Superior temporal gyrus (tissue), 1 donor: ENCODE measurements at regions not wholly inside any gene's neighbourhood (a gene's known extent, or its start where the extent isn't known, plus 50 kb on each side); places are given as distances from the start of the nearest gene placed in this dataset.
A peak's percentile ranks its signal among the peaks of the same experiment; 100 is the strongest.

Experiments
- DNase-seq: peaks from one replicate; pipeline ENCODE4 v3.0.0-alpha.2; 2016; ENCODE audit errors: extremely low spot score

- no peak for DNase-seq
Observed at GRCh38 chr21:22395965-22396364, 1397.8 kb downstream of the NCAM2 start.

GRCh38 chr21:22399681-22400514, 1401.7 kb downstream of the NCAM2 start:
- no peak for DNase-seq

GRCh38 chr21:22409571-22409970, 1411.4 kb downstream of the NCAM2 start:
- no peak for DNase-seq

GRCh38 chr21:22416555-22416954, 1418.3 kb downstream of the NCAM2 start:
- no peak for DNase-seq

GRCh38 chr21:22421416-22422180, 1423.4 kb downstream of the NCAM2 start:
- no peak for DNase-seq

GRCh38 chr21:22438428-22439086, 1440.3 kb downstream of the NCAM2 start:
- no peak for DNase-seq

GRCh38 chr21:22444990-22445389, 1446.8 kb downstream of the NCAM2 start:
- no peak for DNase-seq

- no peak for DNase-seq
Observed at GRCh38 chr21:22450507-22450906, 1452.3 kb downstream of the NCAM2 start.

- DNase-seq, result peak; percentile 69
Observed at GRCh38 chr21:22456241-22456640, 1458.0 kb downstream of the NCAM2 start.

- DNase-seq, result no peak
Observed at GRCh38 chr21:22468893-22469292, 1470.7 kb downstream of the NCAM2 start.

GRCh38 chr21:22474403-22474802, 1476.2 kb downstream of the NCAM2 start:
- no peak for DNase-seq

- DNase-seq, result no peak
Observed at GRCh38 chr21:22476214-22476613, 1478.0 kb downstream of the NCAM2 start.

GRCh38 chr21:22476726-22477646, 1478.8 kb downstream of the NCAM2 start:
- peak; percentile 26 for DNase-seq

- DNase-seq, result no peak
Observed at GRCh38 chr21:22490049-22490448, 1491.8 kb downstream of the NCAM2 start.

GRCh38 chr21:22516230-22516629, 1518.0 kb downstream of the NCAM2 start:
- no peak for DNase-seq

- DNase-seq, result no peak
Observed at GRCh38 chr21:22535630-22536029, 1537.4 kb downstream of the NCAM2 start.

GRCh38 chr21:22536509-22536908, 1538.3 kb downstream of the NCAM2 start:
- no peak for DNase-seq

- DNase-seq, result no peak
Observed at GRCh38 chr21:22544747-22545146, 1546.5 kb downstream of the NCAM2 start.

GRCh38 chr21:22552390-22552789, 1554.2 kb downstream of the NCAM2 start:
- DNase-seq, result no peak

GRCh38 chr21:22554690-22555316, 1556.6 kb downstream of the NCAM2 start:
- no peak for DNase-seq

- no peak for DNase-seq
Observed at GRCh38 chr21:22556829-22557228, 1558.6 kb downstream of the NCAM2 start.
